SJSA1 (cell line): ENCODE measurements at regions not wholly inside any gene's neighbourhood (a gene's known extent, or its start where the extent isn't known, plus 50 kb on each side); places are given as distances from the start of the nearest gene placed in this dataset.

Experiments
- DNase-seq, 2 experiments: peaks; one replicate each; pipeline ENCODE4 v3.0.0-alpha.2; 2015 to 2020; ENCODE audit warnings: low spot score in 2 of 2, low read depth in 1 of 2
- H3K27ac ChIP-seq: fragments of 250-450 bp; sonication (Bioruptor Pico); 2 replicates; pipeline ENCODE4 v1.5.1; 2020; ENCODE audit warnings: mild to moderate bottlenecking, moderate library complexity
- H3K27me3 ChIP-seq: fragments of 250-450 bp; sonication (Bioruptor Pico); replicated peaks from 2 replicates; pipeline ENCODE4 v1.5.1; 2020; ENCODE audit warnings: mild to moderate bottlenecking, moderate library complexity
- H3K36me3 ChIP-seq: fragments of 250-450 bp; sonication (Bioruptor Pico); 2 replicates; pipeline ENCODE4 v1.5.1; 2020; ENCODE audit warnings: mild to moderate bottlenecking
- H3K4me1 ChIP-seq: fragments of 250-450 bp; sonication (Bioruptor Pico); replicated peaks from 2 replicates; pipeline ENCODE4 v1.6.1; 2021; ENCODE audit warnings: mild to moderate bottlenecking
- H3K4me3 ChIP-seq: fragments of 250-450 bp; sonication (Bioruptor Pico); 2 replicates; pipeline ENCODE4 v1.5.1; 2020; ENCODE audit warnings: mild to moderate bottlenecking
- H3K9me3 ChIP-seq: fragments of 250-450 bp; sonication (Bioruptor Pico); replicated peaks from 2 replicates; pipeline ENCODE4 v1.5.1; 2020; ENCODE audit warnings: mild to moderate bottlenecking

DNA sequence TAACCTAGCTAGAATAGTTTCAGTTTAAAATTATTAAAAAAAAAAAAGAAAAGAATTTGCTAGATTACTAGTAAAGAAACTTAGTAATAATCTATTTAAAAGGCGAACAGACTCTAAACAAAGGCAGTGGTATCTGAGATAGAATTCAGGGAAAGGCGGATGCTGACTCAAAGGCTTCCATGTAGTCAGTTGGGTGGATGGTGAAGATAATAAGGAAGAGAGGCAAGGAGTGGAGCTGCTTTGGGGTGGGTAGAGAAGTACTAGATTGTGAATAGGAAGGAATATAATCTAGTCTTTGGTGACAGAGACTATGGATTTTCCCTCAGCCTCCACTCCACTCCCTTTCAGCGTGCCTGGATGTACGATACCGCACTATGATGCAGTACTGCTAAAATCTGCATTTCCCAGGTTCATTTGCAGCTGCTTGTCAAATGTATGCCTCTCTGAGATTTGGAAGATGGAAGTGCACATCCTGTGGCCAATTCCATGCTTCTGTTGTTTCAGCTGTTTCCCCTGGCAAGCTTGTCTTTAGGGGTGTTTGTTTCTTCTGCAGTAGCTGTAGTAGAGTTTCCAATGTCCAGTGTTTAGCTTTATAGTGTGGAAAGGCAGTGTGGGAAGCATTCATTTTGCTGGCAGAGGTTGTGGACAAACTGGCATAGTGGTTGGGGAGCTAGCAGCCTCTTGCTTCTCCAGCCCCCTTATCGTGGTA lies 184.6 kb upstream of the NRIP1 start:
- Histone ChIP-seq H3K9me3 (no peaks in the 10 kb centered on the region), H3K4me3 (no peak overlapping the region), H3K36me3 (no peaks in the 10 kb centered on the region), H3K27ac (no peak overlapping the region), H3K27me3 (no peaks in the 10 kb centered on the region), H3K4me1 (no peaks in the 10 kb centered on the region)
- DNase-seq = no peak

DNA sequence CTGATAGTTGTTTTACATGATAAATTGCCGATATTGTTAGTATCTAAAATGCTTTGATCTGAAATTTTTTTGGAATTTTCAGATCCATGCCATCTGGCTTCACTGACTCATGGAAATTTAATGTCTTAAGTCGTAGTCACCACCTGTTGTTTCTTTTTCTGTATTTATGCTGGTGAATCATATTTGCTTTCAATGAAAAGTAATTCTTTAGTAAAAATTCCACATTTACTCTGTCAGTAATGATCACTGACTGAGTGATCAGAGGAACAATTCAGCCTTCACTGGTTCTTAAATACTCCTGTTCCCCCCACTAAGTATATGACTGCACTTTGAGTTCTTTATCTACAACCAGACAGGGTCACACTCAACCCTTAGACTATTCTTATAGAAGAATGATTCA lies 185.6 kb upstream of the NRIP1 start:
- Histone ChIP-seq H3K4me1 (no peaks in the 10 kb centered on the region), H3K4me3 (no peak overlapping the region), H3K9me3 (no peaks in the 10 kb centered on the region), H3K27ac (no peak overlapping the region), H3K27me3 (no peaks in the 10 kb centered on the region), H3K36me3 (no peaks in the 10 kb centered on the region)
- DNase-seq = no peak

DNA sequence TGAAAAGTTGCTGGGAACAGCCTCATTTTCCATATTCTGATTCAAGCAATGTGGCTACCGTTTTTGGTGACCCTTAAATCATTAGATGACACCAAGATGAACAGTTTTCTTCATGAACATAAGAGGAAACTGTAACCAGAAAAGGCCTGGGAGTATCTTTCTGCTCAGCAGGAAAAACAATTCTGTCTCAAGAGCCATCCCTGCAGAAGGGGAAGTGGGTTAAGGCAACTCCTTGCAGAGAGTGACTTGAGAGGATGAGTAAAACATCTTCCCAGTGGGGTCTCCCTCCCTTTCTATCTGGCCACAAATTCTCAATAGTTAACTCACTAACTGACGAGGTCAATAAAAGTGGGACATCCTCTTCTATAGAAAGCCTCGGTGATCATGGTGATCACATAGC lies 187.6 kb upstream of the NRIP1 start:
- Histone ChIP-seq H3K27ac (no peak overlapping the region), H3K4me3 (no peak overlapping the region), H3K36me3 (no peaks in the 10 kb centered on the region), H3K27me3 (no peaks in the 10 kb centered on the region), H3K9me3 (no peaks in the 10 kb centered on the region), H3K4me1 (no peaks in the 10 kb centered on the region)
- DNase-seq = no peak

DNA sequence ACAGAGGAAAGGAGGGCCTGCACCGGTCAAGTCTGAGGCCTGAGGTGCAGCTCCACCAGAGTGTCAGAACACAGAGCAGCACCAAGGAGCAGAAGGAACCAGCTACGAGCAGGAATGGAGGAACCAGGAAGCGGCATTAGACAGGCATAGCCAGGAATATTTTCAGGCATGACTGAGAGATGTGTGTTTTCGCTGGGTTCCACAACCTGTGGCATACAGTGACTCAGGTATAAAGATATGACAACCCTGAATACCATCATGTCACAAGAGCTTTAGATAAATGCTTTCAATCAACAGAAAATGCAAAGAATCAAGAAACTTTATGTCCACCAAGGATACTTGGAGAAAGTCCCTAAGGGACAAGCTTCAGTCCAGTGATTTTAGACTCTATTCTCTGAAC lies 189.3 kb upstream of the NRIP1 start:
- Histone ChIP-seq H3K9me3 (no peaks in the 10 kb centered on the region), H3K36me3 (no peaks in the 10 kb centered on the region), H3K27me3 (no peaks in the 10 kb centered on the region), H3K27ac (no peak overlapping the region), H3K4me1 (no peaks in the 10 kb centered on the region), H3K4me3 (no peak overlapping the region)
- DNase-seq = no peak

DNA sequence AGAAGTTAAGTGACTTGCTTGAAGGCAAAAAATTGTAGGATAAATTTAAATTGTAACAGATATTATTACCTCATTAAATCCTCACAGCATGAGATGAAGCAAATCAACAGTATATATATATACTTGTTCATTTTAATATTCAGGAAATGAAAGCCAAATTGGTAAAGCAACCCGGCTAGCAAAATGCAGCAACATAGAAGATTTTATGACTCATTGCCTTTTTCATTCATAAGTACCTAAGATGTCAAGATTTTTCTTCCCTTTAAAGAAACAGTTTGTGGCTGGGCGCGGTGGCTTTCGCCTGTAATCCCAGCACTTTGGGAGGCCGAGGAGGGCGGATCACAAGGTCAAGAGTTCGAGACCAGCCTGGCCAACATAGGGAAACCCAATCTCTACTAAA lies 190.5 kb upstream of the NRIP1 start:
- Histone ChIP-seq H3K27ac (no peak overlapping the region), H3K9me3 (no peaks in the 10 kb centered on the region), H3K4me3 (no peak overlapping the region), H3K36me3 (no peaks in the 10 kb centered on the region), H3K4me1 (no peaks in the 10 kb centered on the region), H3K27me3 (no peaks in the 10 kb centered on the region)
- no peak for DNase-seq

DNA sequence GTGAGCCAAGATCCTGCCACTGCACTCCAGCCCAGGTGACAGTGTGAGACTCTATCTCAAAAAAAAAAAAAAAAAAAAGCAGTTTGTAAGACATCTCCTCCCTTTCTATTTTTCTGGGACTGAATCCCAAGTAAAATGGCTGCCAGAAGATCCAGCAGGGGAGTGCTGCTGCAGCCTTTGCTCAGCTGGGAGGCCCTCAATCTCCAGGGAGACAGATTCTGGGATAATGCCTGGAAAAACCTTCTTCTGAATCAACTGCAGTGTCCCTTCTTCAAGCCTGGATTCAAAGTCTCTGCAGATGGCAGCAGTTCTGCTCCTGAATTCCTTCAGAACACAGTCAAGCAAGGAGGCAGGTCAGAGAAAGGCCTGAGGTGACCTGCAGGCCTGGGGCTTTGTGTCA lies 191.0 kb upstream of the NRIP1 start:
- no peak for DNase-seq
- H3K27ac ChIP-seq = no peak overlapping the region

DNA sequence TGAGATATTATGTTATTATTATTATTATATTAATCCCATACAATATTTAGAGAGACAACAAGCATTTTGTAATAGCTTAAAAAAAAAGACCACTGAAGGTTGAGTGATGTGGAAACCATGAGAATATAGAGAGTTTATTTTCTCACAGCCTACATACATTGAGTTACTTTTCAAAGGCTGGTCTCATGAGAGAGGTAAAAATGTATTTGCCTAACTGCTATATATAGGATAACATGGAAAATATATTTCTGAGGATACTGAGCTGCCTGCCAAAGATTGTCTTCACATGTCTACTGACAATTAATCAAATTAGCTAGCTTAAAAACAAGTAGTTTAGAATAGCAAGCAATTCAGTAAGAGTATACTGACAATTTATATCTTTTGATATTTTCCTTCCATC lies 192.2 kb upstream of the NRIP1 start:
- H3K4me1 ChIP-seq = no peaks in the 10 kb centered on the region
- H3K36me3 ChIP-seq = no peaks in the 10 kb centered on the region
- DNase-seq = no peak

More for the DNA sequence above, 191.0 kb upstream of the NRIP1 start:
- no peaks in the 10 kb centered on the region for H3K4me1 ChIP-seq
- no peaks in the 10 kb centered on the region for H3K27me3 ChIP-seq
- no peak overlapping the region for H3K4me3 ChIP-seq
- no peaks in the 10 kb centered on the region for H3K36me3 ChIP-seq
- no peaks in the 10 kb centered on the region for H3K9me3 ChIP-seq

DNA sequence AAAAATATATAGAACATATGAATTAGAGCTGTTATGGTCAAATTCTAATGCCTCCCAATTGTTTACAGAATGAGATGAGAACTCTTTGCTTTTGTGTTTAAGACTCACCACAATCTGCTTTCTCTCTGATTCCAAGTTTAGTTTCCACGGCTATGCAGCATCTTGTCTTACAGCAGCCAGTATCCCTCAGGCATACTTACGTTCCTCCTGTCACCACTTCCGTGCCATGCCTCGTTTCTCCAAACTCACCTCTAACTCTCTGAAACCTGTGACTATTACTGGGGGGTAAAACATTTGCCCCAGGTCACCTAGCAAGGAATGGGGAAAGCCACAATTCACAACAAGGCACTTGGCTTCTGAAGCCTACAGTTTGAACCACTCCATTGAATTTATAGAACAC lies 192.8 kb upstream of the NRIP1 start:
- no peaks in the 10 kb centered on the region for H3K36me3 ChIP-seq
- no peaks in the 10 kb centered on the region for H3K27me3 ChIP-seq
- no peak overlapping the region for H3K4me3 ChIP-seq
- H3K9me3 ChIP-seq = no peaks in the 10 kb centered on the region
- no peak overlapping the region for H3K27ac ChIP-seq
- no peak for DNase-seq
- no peaks in the 10 kb centered on the region for H3K4me1 ChIP-seq

More for the DNA sequence above, 192.2 kb upstream of the NRIP1 start:
- H3K27ac ChIP-seq = no peak overlapping the region
- H3K9me3 ChIP-seq = no peaks in the 10 kb centered on the region
- H3K4me3 ChIP-seq = no peak overlapping the region
- no peaks in the 10 kb centered on the region for H3K27me3 ChIP-seq

DNA sequence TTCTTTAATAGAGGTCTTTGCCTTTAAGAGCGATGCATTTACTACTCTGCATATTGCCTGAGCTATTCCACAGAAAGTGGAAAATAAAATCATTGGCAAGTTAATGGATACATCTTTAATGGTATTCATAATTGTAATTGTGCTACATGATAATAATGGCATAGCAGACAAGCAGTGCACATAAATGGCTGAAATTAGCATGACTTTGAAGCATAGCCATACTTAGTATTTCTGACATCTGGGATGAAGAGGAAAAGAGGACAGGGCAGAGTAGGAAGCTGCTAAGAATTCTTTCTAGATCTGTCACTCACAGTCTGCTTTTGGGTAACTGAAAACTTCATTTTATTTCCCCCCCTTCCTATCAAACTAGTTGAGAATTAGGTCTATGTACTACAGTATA lies 195.0 kb upstream of the NRIP1 start:
- H3K9me3 ChIP-seq = no peaks in the 10 kb centered on the region
- H3K4me3 ChIP-seq = no peak overlapping the region
- DNase-seq = no peak
- H3K36me3 ChIP-seq = no peaks in the 10 kb centered on the region
- no peaks in the 10 kb centered on the region for H3K4me1 ChIP-seq
- H3K27ac ChIP-seq = no peak overlapping the region
- H3K27me3 ChIP-seq = no peaks in the 10 kb centered on the region

DNA sequence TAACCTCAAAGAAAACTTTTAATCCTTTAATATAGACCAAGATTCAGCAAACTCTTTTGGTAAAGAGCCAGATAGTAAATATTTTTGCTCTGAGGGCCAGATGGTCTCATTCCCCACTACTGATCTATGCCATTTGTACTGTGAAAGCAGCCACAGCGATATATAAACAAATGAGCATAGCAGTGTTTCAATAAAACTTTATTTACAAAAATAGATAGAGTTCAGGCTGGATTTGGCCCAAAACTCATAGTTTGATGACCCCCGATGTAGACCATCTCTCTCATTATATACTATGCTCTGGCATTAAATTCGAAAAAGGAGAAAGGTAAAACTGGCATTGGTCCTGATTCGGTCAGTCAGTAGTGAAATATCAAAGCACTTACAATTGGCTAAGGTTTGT lies 195.8 kb upstream of the NRIP1 start:
- Histone ChIP-seq H3K9me3 (no peaks in the 10 kb centered on the region), H3K4me1 (no peaks in the 10 kb centered on the region), H3K4me3 (no peak overlapping the region), H3K36me3 (no peaks in the 10 kb centered on the region), H3K27me3 (no peaks in the 10 kb centered on the region), H3K27ac (no peak overlapping the region)
- no peak for DNase-seq

DNA sequence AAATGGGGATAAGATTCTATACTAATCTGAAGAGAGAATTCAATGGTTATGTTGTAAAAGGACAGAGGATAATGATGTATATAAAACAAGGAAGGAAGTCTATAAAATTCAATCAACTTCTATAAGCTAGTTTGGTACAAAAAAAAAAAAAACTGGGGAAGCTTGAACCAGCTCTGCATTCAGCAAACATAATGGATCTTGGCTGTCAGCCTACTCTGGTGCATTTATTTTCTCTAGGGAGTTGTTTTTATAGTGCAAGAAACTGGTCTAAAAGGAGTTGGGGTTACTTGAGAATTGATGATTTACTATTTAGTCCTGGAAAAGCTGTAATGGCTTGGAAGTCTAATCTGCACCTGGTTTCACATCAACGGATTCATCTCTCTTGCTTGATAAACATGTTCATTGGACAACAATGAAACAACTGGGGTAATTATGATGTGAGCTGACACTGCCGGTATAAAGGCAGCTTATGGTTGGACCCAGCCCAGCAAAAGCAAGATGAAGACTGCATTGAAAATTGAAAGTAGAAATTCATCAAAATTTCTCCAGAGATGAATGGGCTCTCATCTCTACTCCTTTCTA lies 199.4 kb upstream of the NRIP1 start:
- no peak overlapping the region for H3K4me3 ChIP-seq
- no peaks in the 10 kb centered on the region for H3K36me3 ChIP-seq
- no peaks in the 10 kb centered on the region for H3K27me3 ChIP-seq
- no peaks in the 10 kb centered on the region for H3K4me1 ChIP-seq
- no peak for DNase-seq
- no peaks in the 10 kb centered on the region for H3K9me3 ChIP-seq
- H3K27ac ChIP-seq = no peak overlapping the region

DNA sequence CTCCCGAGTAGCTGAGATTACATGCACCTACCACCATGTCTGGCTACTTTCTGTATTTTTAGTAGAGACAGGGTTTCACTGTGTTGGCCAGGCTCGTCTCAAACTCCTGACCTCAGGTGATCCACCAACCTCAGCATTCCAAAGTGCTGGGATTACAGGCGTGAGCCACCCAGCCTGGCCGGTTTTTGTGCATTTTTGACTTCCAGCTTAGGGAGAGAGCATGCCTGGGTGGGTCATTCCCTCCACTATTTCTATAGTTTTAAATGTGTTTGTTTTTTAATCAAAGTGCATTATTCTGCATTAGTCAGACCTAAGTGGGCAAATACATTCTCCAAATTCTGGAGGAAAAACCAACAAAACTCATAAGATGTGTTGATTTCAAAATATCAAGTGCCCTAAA lies 207.4 kb upstream of the NRIP1 start:
- no peak for DNase-seq
- Histone ChIP-seq H3K36me3 (no peaks in the 10 kb centered on the region), H3K27me3 (no peaks in the 10 kb centered on the region), H3K4me1 (no peaks in the 10 kb centered on the region), H3K9me3 (no peaks in the 10 kb centered on the region), H3K4me3 (no peak overlapping the region), H3K27ac (no peak overlapping the region)

DNA sequence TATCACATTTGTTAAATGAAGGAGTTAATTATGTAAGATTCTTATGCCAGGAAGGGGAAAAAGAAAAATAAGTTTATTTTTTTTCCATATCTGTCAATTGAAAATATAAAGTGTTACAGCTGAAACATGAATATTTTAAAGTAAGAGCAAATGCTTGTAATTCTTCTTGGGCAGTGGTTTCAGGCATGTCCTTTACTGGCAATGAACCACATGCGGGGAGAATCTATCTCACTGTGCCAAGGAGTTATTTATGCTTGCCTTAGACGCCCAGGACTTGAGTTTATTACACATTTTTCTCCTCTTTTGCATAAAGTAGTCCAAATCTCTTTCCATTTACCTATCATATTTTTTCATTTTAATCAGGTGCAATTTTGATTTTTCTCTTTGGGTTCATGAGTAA lies 207.8 kb upstream of the NRIP1 start:
- no peaks in the 10 kb centered on the region for H3K9me3 ChIP-seq
- no peak overlapping the region for H3K27ac ChIP-seq
- DNase-seq = no peak
- H3K4me1 ChIP-seq = no peaks in the 10 kb centered on the region
- H3K27me3 ChIP-seq = no peaks in the 10 kb centered on the region
- H3K4me3 ChIP-seq = no peak overlapping the region
- H3K36me3 ChIP-seq = no peaks in the 10 kb centered on the region

DNA sequence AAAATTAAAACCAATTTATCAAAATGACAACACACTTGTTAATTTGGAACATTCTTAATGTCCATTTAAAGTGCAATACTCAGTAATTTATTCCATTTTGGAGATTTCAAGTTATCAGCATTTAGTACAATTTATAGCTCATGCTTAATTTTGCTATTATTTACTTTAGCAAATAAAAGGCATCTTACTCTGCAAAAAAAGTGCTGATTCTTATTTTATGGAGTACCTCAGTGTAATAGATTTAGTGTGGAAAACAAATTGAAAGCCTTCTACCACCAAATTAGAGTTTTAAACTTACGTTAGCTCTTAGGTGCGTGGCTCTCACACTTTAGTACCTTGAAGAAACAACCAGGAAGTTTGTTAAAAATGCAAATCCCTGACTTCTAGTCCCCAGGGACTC lies 208.4 kb upstream of the NRIP1 start:
- no peaks in the 10 kb centered on the region for H3K36me3 ChIP-seq
- H3K9me3 ChIP-seq = no peaks in the 10 kb centered on the region
- H3K4me1 ChIP-seq = no peaks in the 10 kb centered on the region
- no peak overlapping the region for H3K27ac ChIP-seq
- DNase-seq = no peak
- H3K4me3 ChIP-seq = no peak overlapping the region
- no peaks in the 10 kb centered on the region for H3K27me3 ChIP-seq
